ENCODE measurements at regions not wholly inside any gene's neighbourhood (a gene's known extent, or its start where the extent isn't known, plus 50 kb on each side); places are given as distances from the start of the nearest gene placed in this dataset.
"Not testable (repeated sequence)": the region's sequence is repeated elsewhere in the genome, so short reads cannot be mapped to it uniquely, and the experiment has no call there.

GRCh38 chr15:66635006-66635405 lies 67.0 kb upstream of the SMAD6 start:
- no peak for DNase-seq (ENCODE audit: low read depth in 2 of 2)

- DNase-seq (ENCODE audit: low read depth in 2 of 2), result no peak
These were observed 66.2 kb upstream of the SMAD6 start for GRCh38 chr15:66635817-66636216.

- not testable (repeated sequence) for DNase-seq (ENCODE audit: low read depth in 2 of 2)
These were observed 65.0 kb upstream of the SMAD6 start for GRCh38 chr15:66637044-66637443.

- DNase-seq (ENCODE audit: low read depth in 2 of 2), result no peak
These were observed 63.7 kb upstream of the SMAD6 start for GRCh38 chr15:66638377-66638776.

- no peak for DNase-seq (ENCODE audit: low read depth in 2 of 2)
These were observed 60.3 kb upstream of the SMAD6 start for GRCh38 chr15:66641485-66642315.

GRCh38 chr15:66642514-66642913 lies 59.5 kb upstream of the SMAD6 start:
- DNase-seq (ENCODE audit: low read depth in 2 of 2), result no peak

- no peak for DNase-seq (ENCODE audit: low read depth in 2 of 2)
These were observed 59.0 kb upstream of the SMAD6 start for GRCh38 chr15:66643033-66643432.

- peak in 1 of 2 donors; percentile 68 for DNase-seq (ENCODE audit: low read depth in 2 of 2)
These were observed 57.8 kb upstream of the SMAD6 start for GRCh38 chr15:66644000-66644787.

GRCh38 chr15:66644869-66645268 lies 57.2 kb upstream of the SMAD6 start:
- DNase-seq (ENCODE audit: low read depth in 2 of 2), result peak in 1 of 2 donors; percentile 69

- DNase-seq (ENCODE audit: low read depth in 2 of 2), result no peak
These were observed 55.7 kb upstream of the SMAD6 start for GRCh38 chr15:66646308-66646707.

- no peak for DNase-seq (ENCODE audit: low read depth in 2 of 2)
These were observed 55.2 kb upstream of the SMAD6 start for GRCh38 chr15:66646799-66647198.

GRCh38 chr15:66647358-66647757 lies 54.7 kb upstream of the SMAD6 start:
- peak in 1 of 2 donors; percentile 69 for DNase-seq (ENCODE audit: low read depth in 2 of 2)

GRCh38 chr15:66648588-66648987 lies 53.4 kb upstream of the SMAD6 start:
- no peak for DNase-seq (ENCODE audit: low read depth in 2 of 2)

GRCh38 chr15:66649235-66649984 lies 52.6 kb upstream of the SMAD6 start:
- no peak for DNase-seq (ENCODE audit: low read depth in 2 of 2)

GRCh38 chr15:66650433-66650832 lies 51.6 kb upstream of the SMAD6 start:
- DNase-seq (ENCODE audit: low read depth in 2 of 2), result peak; percentile 51 to 90

GRCh38 chr15:66651198-66651597 lies 50.8 kb upstream of the SMAD6 start:
- DNase-seq (ENCODE audit: low read depth in 2 of 2), result no peak

- DNase-seq (ENCODE audit: low read depth in 2 of 2), result no peak
These were observed 50.0 kb upstream of the SMAD6 start for GRCh38 chr15:66651913-66652642.
